ENCODE measurements at regions not wholly inside any gene's neighbourhood (a gene's known extent, or its start where the extent isn't known, plus 50 kb on each side); places are given as distances from the start of the nearest gene placed in this dataset.

- ATAC-seq (ENCODE audit: low read depth) = no peak
- TF ChIP-seq POLR2A (IDR thresholded peaks at IDR 0.05; ENCODE audit: low read depth, low read length) (no peak), CHD1 (IDR thresholded peaks at IDR 0.05; ENCODE audit: low read depth, low read length) (no peak), MAFK (IDR thresholded peaks at IDR 0.05; ENCODE audit: low read depth, low read length) (no peak), SMC3 (IDR thresholded peaks at IDR 0.05; ENCODE audit: low read depth, low read length) (no peak), ELK1 (IDR thresholded peaks at IDR 0.05; ENCODE audit: borderline replicate concordance, low read depth, low read length) (no peak), RAD21 (IDR thresholded peaks at IDR 0.05; ENCODE audit: low read length) (no peak), NFE2L2 (IDR thresholded peaks at IDR 0.05; ENCODE audit: low read depth, low read length) (no peak), CTCF (conservative IDR thresholded peaks at IDR 0.05; ENCODE audit: low read depth, low read length) (no peak)
Observed at GRCh38 chr1:112188611-112189010, 199.1 kb upstream of the KCND3 start.

More at GRCh38 chr1:112188611-112189010, 199.1 kb upstream of the KCND3 start:
- ChIA-PET CTCF (no interaction called here), POLR2A (ENCODE audit: unreplicated experiment) (no interaction called here)
- Histone ChIP-seq H3K56ac (ENCODE audit: extremely low read depth, insufficient read depth, low read length) (no peak overlapping the region), H4K20me1 (ENCODE audit: insufficient read depth, low read length) (no peaks in the 10 kb centered on the region), H3K14ac (replicated peaks; ENCODE audit: low read depth, low read length) (no peak overlapping the region), H3K4me2 (ENCODE audit: low read depth, low read length) (no peak overlapping the region), H3K9me3 (ENCODE audit: control insufficient read depth, insufficient read depth, low read length) (no peaks in the 10 kb centered on the region), H2AFZ (replicated peaks; ENCODE audit: low read length, poor library complexity) (no peak overlapping the region), H2BK5ac (ENCODE audit: low read depth, low read length, poor library complexity, severe bottlenecking) (no peak overlapping the region), H3K4me1 (ENCODE audit: control insufficient read depth, insufficient read depth, low read length) (no peaks in the 10 kb centered on the region), H2BK20ac (ENCODE audit: low read depth, low read length) (no peak overlapping the region), H4K8ac (ENCODE audit: low read depth in 2 of 2, low read length in 2 of 2) (no peak overlapping the region), H3K23ac (ENCODE audit: low read depth, low read length) (no peak overlapping the region), H3K36me3 (ENCODE audit: control insufficient read depth, insufficient read depth, low read length) (no peaks in the 10 kb centered on the region), H3K9me1 (ENCODE audit: insufficient read depth, low read length) (no peaks in the 10 kb centered on the region), H2AK9ac (replicated peaks; ENCODE audit: low read depth, low read length, poor library complexity) (no peak overlapping the region), H3K18ac (ENCODE audit: low read depth, low read length) (no peak overlapping the region), H3K4me3 (ENCODE audit: insufficient read depth, low read depth, low read length) (no peak overlapping the region), H3K27ac (ENCODE audit: insufficient read depth, low read length) (no peak overlapping the region), H3K27me3 (ENCODE audit: control insufficient read depth, insufficient read depth, low read length) (no peaks in the 10 kb centered on the region), H3K9ac (ENCODE audit: low read depth, low read length) (no peak overlapping the region), H3K4ac (ENCODE audit: low read depth, low read length) (no peak overlapping the region), H4K5ac (ENCODE audit: low read depth, low read length) (no peak overlapping the region), H3K79me1 (ENCODE audit: low read depth in 1 of 2, low read length in 2 of 2) (no peaks in the 10 kb centered on the region), H2BK120ac (ENCODE audit: low read depth, low read length) (no peak overlapping the region), H2BK15ac (ENCODE audit: low read depth, low read length) (no peak overlapping the region), H2AK5ac (ENCODE audit: low read depth, low read length) (no peak overlapping the region), H4K91ac (ENCODE audit: insufficient read depth, low read depth, low read length) (no peak overlapping the region)
- no TSS peak for BruUV-seq (replicated peaks)
- in situ Hi-C loops (cut with MboI; ENCODE audit: low sequenced_read_pairs) = no loop called here
- intact Hi-C loops (cut with micrococcal nuclease) = no loop called here
- dilution Hi-C loops (cut with HindIII; ENCODE audit: low sequenced_read_pairs, unreplicated experiment) = no loop called here
- no peak for DNase-seq
